ENCODE measurements at regions not wholly inside any gene's neighbourhood (a gene's known extent, or its start where the extent isn't known, plus 50 kb on each side); places are given as distances from the start of the nearest gene placed in this dataset.

DNA sequence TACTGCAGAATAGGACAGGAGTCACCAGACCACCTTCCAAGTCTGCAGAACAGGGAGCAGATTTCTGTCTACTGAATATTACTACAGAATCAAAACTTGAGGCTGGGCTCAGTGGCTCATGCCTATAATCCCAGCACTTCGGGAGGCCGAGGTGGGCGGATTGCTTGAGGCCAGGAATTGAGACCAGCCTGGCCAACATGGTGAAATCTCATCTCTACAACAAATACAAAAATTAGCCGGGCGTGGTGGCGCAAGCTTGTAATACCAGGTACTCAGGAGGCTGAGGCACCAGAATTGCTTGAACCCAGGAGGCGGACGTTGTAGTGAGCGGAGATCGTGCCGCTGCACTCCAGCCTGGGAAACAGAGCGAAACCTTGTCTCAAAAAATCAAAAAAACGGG is 710.8 kb upstream of the WWC1 start:
- Histone ChIP-seq H3K27me3 (ENCODE audit: control insufficient read depth, insufficient read depth, low read length) (peaks cover 5% of the 10 kb centered on the region; the same call in 1 of the 2 replicates), H3K9ac (ENCODE audit: low read length) (no peak overlapping the region), H3K4me3 (ENCODE audit: low read depth, low read length) (no peak overlapping the region), H3K4me1 (ENCODE audit: control insufficient read depth, insufficient read depth, low read length) (peaks cover 10% of the 10 kb centered on the region), H3K9me3 (ENCODE audit: control insufficient read depth, insufficient read depth, low read depth, low read length) (no peaks in the 10 kb centered on the region), H3K36me3 (ENCODE audit: control insufficient read depth, insufficient read depth, low read length) (no peaks in the 10 kb centered on the region), H3K27ac (ENCODE audit: low read depth, low read length) (no peak overlapping the region)

DNA sequence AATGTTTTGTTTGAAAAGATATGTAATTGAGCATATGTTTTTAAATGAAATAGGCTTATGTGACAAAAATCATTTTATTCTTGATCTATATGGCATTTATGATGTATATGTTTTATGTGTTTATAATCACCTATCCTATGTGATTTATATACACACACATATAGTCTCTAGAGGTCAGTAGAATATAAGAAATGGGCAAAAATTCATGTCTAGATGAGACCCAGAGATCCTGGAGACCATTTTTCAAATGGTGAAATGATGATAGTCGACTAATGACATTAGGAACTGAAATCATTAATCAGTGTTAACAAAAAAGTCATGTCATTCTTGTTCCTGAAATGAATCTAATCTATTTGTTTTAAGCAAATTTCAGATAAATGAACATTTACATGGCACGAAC is 709.2 kb upstream of the WWC1 start:
- Histone ChIP-seq H3K27ac (ENCODE audit: low read depth, low read length) (no peak overlapping the region), H3K9me3 (ENCODE audit: control insufficient read depth, insufficient read depth, low read depth, low read length) (no peaks in the 10 kb centered on the region), H3K9ac (ENCODE audit: low read length) (no peak overlapping the region), H3K4me1 (ENCODE audit: control insufficient read depth, insufficient read depth, low read length) (0 out of 2 replicates have a peak, but pooled peaks cover under 1% of the 10 kb centered on the region), H3K36me3 (ENCODE audit: control insufficient read depth, insufficient read depth, low read length) (no peaks in the 10 kb centered on the region), H3K4me3 (ENCODE audit: low read depth, low read length) (no peak overlapping the region), H3K27me3 (ENCODE audit: control insufficient read depth, insufficient read depth, low read length) (no peaks in the 10 kb centered on the region)

GRCh38 chr5:167582886-167583285 is 708.6 kb upstream of the WWC1 start:
- Histone ChIP-seq H3K4me3 (ENCODE audit: low read depth, low read length) (no peak overlapping the region), H3K36me3 (ENCODE audit: control insufficient read depth, insufficient read depth, low read length) (no peaks in the 10 kb centered on the region), H3K27me3 (ENCODE audit: control insufficient read depth, insufficient read depth, low read length) (no peaks in the 10 kb centered on the region), H3K9ac (ENCODE audit: low read length) (no peak overlapping the region), H3K27ac (ENCODE audit: low read depth, low read length) (no peak overlapping the region), H3K9me3 (ENCODE audit: control insufficient read depth, insufficient read depth, low read depth, low read length) (no peaks in the 10 kb centered on the region), H3K4me1 (ENCODE audit: control insufficient read depth, insufficient read depth, low read length) (no peaks in the 10 kb centered on the region)

- H3K36me3 ChIP-seq (ENCODE audit: control insufficient read depth, insufficient read depth, low read length), result no peaks in the 10 kb centered on the region
- no peaks in the 10 kb centered on the region for H3K9me3 ChIP-seq (ENCODE audit: control insufficient read depth, insufficient read depth, low read depth, low read length)
- no peaks in the 10 kb centered on the region for H3K27me3 ChIP-seq (ENCODE audit: control insufficient read depth, insufficient read depth, low read length)
- no peak overlapping the region for H3K4me3 ChIP-seq (ENCODE audit: low read depth, low read length)
- no peaks in the 10 kb centered on the region for H3K4me1 ChIP-seq (ENCODE audit: control insufficient read depth, insufficient read depth, low read length)
- H3K9ac ChIP-seq (ENCODE audit: low read length), result no peak overlapping the region
- no peak overlapping the region for H3K27ac ChIP-seq (ENCODE audit: low read depth, low read length)
These were observed 706.3 kb upstream of the WWC1 start for GRCh38 chr5:167585184-167585583.

DNA sequence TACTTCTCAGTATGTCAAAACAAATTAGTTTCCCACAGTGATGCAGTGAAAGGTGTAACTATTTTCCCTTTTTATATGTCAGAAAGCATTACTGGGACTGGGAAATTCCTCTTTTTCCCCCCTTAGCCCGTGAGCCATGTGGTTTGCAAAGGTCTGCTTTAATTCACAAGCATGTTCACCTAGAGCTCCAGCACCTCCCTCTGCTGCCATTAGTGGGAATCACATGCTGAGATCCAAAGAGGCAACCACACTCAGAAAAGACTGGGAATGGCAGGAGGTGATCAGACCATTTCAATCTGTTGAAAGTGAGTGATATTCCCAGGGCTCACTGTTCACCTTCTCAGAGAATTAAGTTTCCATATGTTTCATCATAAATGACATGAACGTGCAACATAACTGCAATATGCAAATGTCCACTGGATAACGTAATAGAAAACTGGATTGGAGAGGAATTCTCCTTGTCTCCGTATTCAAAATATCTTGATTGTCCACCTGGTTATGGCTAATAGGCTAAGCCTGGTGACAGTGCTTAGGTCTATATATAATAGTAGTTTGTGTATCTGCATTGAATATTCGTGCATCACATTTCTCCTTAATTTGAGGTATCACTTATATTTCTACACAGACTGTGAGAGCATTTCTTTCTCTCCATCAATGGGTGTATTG is 703.5 kb upstream of the WWC1 start:
- Histone ChIP-seq H3K4me1 (ENCODE audit: control insufficient read depth, insufficient read depth, low read length) (no peaks in the 10 kb centered on the region), H3K36me3 (ENCODE audit: control insufficient read depth, insufficient read depth, low read length) (no peaks in the 10 kb centered on the region), H3K4me3 (ENCODE audit: low read depth, low read length) (no peak overlapping the region), H3K27ac (ENCODE audit: low read depth, low read length) (no peak overlapping the region), H3K27me3 (ENCODE audit: control insufficient read depth, insufficient read depth, low read length) (no peaks in the 10 kb centered on the region), H3K9ac (ENCODE audit: low read length) (no peak overlapping the region), H3K9me3 (ENCODE audit: control insufficient read depth, insufficient read depth, low read depth, low read length) (no peaks in the 10 kb centered on the region)

GRCh38 chr5:167592114-167592513 is 699.3 kb upstream of the WWC1 start:
- Histone ChIP-seq H3K27ac (ENCODE audit: low read depth, low read length) (no peak overlapping the region), H3K4me3 (ENCODE audit: low read depth, low read length) (no peak overlapping the region), H3K9me3 (ENCODE audit: control insufficient read depth, insufficient read depth, low read depth, low read length) (no peaks in the 10 kb centered on the region), H3K9ac (ENCODE audit: low read length) (no peak overlapping the region), H3K27me3 (ENCODE audit: control insufficient read depth, insufficient read depth, low read length) (no peaks in the 10 kb centered on the region), H3K4me1 (ENCODE audit: control insufficient read depth, insufficient read depth, low read length) (no peaks in the 10 kb centered on the region), H3K36me3 (ENCODE audit: control insufficient read depth, insufficient read depth, low read length) (no peaks in the 10 kb centered on the region)

DNA sequence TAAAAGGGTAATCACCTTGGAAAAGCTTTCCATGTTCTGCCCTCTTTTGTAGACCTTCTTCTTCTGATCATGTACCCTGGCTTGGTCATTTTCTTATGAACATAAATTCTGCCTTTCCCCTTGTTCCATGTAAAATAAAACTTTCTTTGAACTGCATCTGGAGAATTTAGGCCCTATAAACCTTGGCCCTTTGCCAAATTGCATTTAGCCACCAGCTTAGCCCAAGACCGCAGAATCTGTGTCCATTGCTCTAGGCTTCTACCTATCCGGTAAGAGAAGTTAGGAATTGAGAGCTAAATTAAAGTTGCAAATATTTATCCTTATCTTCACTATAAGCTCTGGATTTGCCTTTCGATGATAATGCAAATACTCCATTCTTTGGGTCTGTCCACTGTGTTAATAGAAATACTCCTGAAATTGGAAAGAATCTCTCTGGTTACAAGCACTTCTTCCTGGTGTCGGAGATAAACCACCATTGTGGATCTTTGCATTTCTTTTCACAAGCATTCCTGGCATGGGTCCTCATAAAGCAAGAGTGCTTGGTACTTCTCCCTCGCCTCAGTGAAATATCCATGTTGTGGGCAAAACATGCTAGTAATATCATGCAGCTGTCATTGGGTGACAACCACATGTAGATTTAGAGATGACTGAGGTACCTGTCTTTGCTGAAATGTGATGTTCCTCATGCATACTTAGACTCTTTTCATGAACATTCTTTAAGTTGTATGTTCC is 698.0 kb upstream of the WWC1 start:
- Histone ChIP-seq H3K9ac (ENCODE audit: low read length) (no peak overlapping the region), H3K9me3 (ENCODE audit: control insufficient read depth, insufficient read depth, low read depth, low read length) (no peaks in the 10 kb centered on the region), H3K27me3 (ENCODE audit: control insufficient read depth, insufficient read depth, low read length) (no peaks in the 10 kb centered on the region), H3K4me3 (ENCODE audit: low read depth, low read length) (no peak overlapping the region), H3K36me3 (ENCODE audit: control insufficient read depth, insufficient read depth, low read length) (no peaks in the 10 kb centered on the region), H3K27ac (ENCODE audit: low read depth, low read length) (no peak overlapping the region), H3K4me1 (ENCODE audit: control insufficient read depth, insufficient read depth, low read length) (no peaks in the 10 kb centered on the region)

- no peak overlapping the region for H3K27ac ChIP-seq (ENCODE audit: low read depth, low read length)
- no peaks in the 10 kb centered on the region for H3K9me3 ChIP-seq (ENCODE audit: control insufficient read depth, insufficient read depth, low read depth, low read length)
- H3K4me1 ChIP-seq (ENCODE audit: control insufficient read depth, insufficient read depth, low read length), result no peaks in the 10 kb centered on the region
- H3K9ac ChIP-seq (ENCODE audit: low read length), result no peak overlapping the region
- no peak overlapping the region for H3K4me3 ChIP-seq (ENCODE audit: low read depth, low read length)
- H3K27me3 ChIP-seq (ENCODE audit: control insufficient read depth, insufficient read depth, low read length), result no peaks in the 10 kb centered on the region
- no peaks in the 10 kb centered on the region for H3K36me3 ChIP-seq (ENCODE audit: control insufficient read depth, insufficient read depth, low read length)
These were observed 697.4 kb upstream of the WWC1 start for GRCh38 chr5:167594061-167594435.

DNA sequence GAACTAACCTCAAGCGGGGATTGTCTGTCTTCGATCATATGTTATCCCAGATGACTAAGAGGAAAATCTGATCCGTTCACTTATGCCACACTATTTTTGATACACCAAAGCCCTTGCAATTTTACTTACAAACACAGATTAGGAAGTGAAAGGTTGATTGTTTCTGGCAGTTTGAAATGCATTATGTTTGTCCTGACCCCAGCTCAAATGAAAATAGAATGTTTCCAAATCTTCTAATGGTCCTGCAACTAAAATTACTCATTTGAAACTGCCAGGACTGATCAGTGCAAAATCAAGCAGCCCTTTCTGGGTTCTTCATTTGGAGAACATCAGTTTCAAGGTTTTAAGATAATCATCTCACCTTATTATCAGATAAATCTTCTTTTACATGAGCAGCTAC is 696.7 kb upstream of the WWC1 start:
- no peaks in the 10 kb centered on the region for H3K4me1 ChIP-seq (ENCODE audit: control insufficient read depth, insufficient read depth, low read length)
- H3K9ac ChIP-seq (ENCODE audit: low read length), result no peak overlapping the region
- no peak overlapping the region for H3K4me3 ChIP-seq (ENCODE audit: low read depth, low read length)
- no peaks in the 10 kb centered on the region for H3K9me3 ChIP-seq (ENCODE audit: control insufficient read depth, insufficient read depth, low read depth, low read length)
- no peaks in the 10 kb centered on the region for H3K27me3 ChIP-seq (ENCODE audit: control insufficient read depth, insufficient read depth, low read length)
- H3K36me3 ChIP-seq (ENCODE audit: control insufficient read depth, insufficient read depth, low read length), result no peaks in the 10 kb centered on the region
- H3K27ac ChIP-seq (ENCODE audit: low read depth, low read length), result no peak overlapping the region

- Histone ChIP-seq H3K4me3 (ENCODE audit: low read depth, low read length) (no peak overlapping the region), H3K36me3 (ENCODE audit: control insufficient read depth, insufficient read depth, low read length) (no peaks in the 10 kb centered on the region), H3K27me3 (ENCODE audit: control insufficient read depth, insufficient read depth, low read length) (no peaks in the 10 kb centered on the region), H3K9ac (ENCODE audit: low read length) (no peak overlapping the region), H3K4me1 (ENCODE audit: control insufficient read depth, insufficient read depth, low read length) (no peaks in the 10 kb centered on the region), H3K27ac (ENCODE audit: low read depth, low read length) (no peak overlapping the region), H3K9me3 (ENCODE audit: control insufficient read depth, insufficient read depth, low read depth, low read length) (no peaks in the 10 kb centered on the region)
These were observed 696.2 kb upstream of the WWC1 start for GRCh38 chr5:167595196-167595595.

- H3K36me3 ChIP-seq (ENCODE audit: control insufficient read depth, insufficient read depth, low read length), result no peaks in the 10 kb centered on the region
- no peak overlapping the region for H3K4me3 ChIP-seq (ENCODE audit: low read depth, low read length)
- no peak overlapping the region for H3K27ac ChIP-seq (ENCODE audit: low read depth, low read length)
- H3K9me3 ChIP-seq (ENCODE audit: control insufficient read depth, insufficient read depth, low read depth, low read length), result no peaks in the 10 kb centered on the region
- no peaks in the 10 kb centered on the region for H3K27me3 ChIP-seq (ENCODE audit: control insufficient read depth, insufficient read depth, low read length)
- no peak overlapping the region for H3K9ac ChIP-seq (ENCODE audit: low read length)
- H3K4me1 ChIP-seq (ENCODE audit: control insufficient read depth, insufficient read depth, low read length), result no peaks in the 10 kb centered on the region
These were observed 693.3 kb upstream of the WWC1 start for GRCh38 chr5:167598166-167598565.
